ENCODE measurements at regions not wholly inside any gene's neighbourhood (a gene's known extent, or its start where the extent isn't known, plus 50 kb on each side); places are given as distances from the start of the nearest gene placed in this dataset.
"Not testable (repeated sequence)": the region's sequence is repeated elsewhere in the genome, so short reads cannot be mapped to it uniquely, and the experiment has no call there.

- DNase-seq, result not testable (repeated sequence)
Measured at GRCh38 chr4:118504927-118505326, 152.1 kb upstream of the PRSS12 start.

DNA sequence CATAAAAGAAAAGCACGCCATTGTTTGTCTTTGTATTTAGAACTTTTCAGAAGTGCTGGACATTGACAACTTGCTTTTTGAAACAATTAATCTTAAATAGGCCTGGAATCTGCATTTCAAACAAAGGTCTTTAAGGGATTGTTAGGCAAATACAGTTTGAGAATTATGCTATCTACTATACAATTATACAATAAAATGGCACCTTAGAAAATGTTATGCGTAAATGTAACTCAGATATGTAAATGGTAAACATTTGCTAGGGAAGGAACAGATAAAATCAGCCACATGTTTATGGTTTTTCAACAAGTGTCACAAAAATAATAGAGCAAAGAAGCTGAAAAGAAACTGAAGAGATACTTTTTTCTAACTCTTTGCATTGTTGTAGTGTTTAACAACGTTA is 152.7 kb upstream of the PRSS12 start:
- DNase-seq, result not testable (repeated sequence)

- not testable (repeated sequence) for DNase-seq
Measured at GRCh38 chr4:118512870-118513269, 160.1 kb upstream of the PRSS12 start.

DNA sequence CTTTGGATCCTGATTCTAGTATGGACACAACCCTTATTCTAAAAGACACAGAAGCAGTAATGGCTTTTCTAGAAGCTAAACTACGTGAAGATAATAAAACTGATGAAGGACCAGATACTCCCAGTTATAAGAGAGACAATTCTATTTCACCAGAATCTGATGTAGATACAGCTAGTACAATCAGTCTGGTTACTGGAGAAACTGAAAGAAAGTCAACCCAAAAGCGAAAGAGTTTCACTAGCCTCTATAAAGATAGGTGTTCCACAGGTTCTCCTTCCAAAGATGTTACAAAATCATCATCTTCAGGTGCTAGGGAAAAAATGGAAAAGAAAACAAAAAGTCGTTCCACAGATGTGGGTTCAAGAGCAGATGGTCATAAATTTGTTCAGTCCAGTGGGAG is 161.5 kb upstream of the PRSS12 start:
- DNase-seq, result not testable (repeated sequence)

DNA sequence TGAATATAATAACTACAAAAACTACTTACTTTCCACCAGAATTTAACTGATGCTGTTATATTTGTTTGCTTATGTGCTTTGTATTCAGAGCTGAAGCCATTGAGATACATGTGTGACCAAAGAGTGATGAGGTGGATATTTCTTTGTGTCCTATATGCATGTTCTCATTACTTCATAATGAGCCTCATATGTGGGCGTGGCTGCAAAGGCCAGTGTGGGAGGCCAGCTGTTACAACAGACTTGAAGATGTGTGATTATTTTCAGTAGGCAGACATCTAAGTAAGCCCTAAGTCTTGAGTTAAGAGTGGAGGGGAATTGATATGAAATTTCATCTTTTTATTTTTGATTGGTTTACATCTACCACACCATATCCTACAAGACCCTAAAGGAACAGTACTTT is 163.3 kb upstream of the PRSS12 start:
- not testable (repeated sequence) for DNase-seq

GRCh38 chr4:118530107-118530506 is 155.1 kb upstream of the METTL14 start:
- DNase-seq, result not testable (repeated sequence)

- DNase-seq, result not testable (repeated sequence)
Measured at GRCh38 chr4:118531947-118532346, 153.2 kb upstream of the METTL14 start.

GRCh38 chr4:118535788-118536187 is 149.4 kb upstream of the METTL14 start:
- not testable (repeated sequence) for DNase-seq

DNA sequence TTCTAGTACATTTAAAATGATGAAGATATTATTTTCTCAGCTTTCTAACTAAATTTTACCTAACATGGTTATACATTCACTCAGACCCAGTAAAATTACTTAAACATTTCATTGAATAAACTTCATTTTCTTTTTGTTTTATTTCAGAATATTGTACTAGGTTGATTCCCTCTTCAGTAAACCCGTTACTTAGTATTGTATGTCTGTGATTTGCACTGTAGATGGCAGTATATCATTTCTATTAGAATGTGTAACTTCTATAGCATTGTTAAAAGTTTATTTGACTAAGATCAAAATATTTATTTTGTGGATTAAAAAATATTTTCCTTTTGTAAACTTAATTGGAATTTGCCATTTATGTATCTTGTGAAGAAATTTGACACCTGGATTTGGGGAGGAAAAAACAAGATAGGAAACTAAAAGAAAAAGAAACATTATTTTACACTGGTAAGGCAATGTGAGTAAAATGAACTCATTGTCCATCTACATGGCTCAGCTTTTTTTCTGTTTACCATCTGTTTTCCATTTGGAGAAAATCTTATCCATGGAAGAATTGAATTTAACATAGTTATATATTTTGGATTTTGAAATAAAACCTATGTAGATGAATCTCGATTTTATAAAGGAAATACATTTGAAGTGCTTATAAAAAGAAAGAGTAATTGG is 145.6 kb upstream of the METTL14 start:
- not testable (repeated sequence) for DNase-seq

DNA sequence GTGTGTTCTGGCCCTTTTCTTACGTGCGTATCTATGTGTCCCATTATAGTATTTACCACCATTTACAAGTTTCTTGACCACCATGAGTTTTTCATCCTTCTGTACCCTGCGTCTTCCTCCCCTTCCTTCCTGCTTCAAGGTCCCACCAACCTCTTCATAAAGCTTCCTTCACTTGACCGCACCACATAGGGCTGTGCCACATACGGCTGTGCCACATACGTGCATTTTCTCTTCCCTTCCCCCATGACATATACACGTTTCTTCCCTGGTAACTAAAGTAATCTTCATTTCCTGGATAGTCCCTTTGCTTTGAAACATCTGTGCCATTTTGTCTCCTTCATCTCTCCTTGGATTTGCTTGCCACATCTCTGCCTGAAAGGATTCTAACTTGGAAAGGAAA is 128.6 kb upstream of the METTL14 start:
- not testable (repeated sequence) for DNase-seq

DNA sequence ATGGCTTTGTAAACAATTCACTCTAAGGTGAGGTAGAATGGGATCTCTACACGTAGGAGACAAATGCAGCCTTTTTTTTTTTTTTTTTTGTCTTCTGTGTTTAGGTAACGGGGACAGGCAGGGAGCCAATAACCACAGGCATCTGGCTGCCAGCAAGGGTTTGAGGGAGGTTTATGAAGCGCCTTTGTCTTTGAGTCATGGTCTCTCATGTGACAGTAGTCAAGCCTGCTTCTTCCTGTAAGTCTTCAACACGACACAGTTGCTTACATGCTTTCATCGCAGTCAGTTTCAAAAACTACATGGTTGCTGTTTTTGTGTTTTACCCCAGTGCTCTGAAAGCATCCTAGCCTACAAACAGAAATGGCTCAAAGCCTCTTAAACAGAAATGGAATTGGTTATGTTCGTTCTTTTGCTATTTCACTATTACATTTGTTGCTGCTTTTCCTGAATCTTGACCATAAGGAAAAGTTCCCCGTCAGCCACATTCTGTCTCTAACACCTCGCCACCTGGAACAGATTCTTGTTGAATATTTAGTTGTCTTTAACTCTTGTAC is 127.8 kb upstream of the METTL14 start:
- DNase-seq, result no peak

- not testable (repeated sequence) for DNase-seq
Measured at GRCh38 chr4:118558188-118558587, 127.0 kb upstream of the METTL14 start.

GRCh38 chr4:118561559-118561958 is 123.6 kb upstream of the METTL14 start:
- DNase-seq, result not testable (repeated sequence)

- DNase-seq, result not testable (repeated sequence)
Measured at GRCh38 chr4:118566003-118566513, 119.1 kb upstream of the METTL14 start.

DNA sequence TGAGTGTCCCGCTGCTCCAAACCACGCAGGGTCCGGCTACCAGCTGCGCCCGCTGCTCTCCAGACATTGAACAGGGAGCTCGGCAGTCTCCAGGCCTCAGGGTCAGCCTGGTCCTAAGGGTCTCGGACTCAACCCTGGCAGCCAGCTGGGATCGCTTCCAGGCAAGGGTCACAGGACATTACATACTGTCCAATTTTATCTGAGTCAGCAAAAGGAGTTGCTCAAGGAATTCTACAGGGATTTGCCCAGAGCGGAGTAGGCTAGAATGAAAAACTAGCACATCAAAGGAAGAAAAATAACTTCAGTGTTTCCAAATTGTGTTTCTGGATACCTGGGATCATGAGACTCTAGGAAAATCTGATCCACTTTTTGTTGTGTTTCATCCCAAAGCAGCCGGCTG is 112.2 kb upstream of the METTL14 start:
- not testable (repeated sequence) for DNase-seq

GRCh38 chr4:118574251-118574913 is 110.8 kb upstream of the METTL14 start:
- DNase-seq, result not testable (repeated sequence)

DNA sequence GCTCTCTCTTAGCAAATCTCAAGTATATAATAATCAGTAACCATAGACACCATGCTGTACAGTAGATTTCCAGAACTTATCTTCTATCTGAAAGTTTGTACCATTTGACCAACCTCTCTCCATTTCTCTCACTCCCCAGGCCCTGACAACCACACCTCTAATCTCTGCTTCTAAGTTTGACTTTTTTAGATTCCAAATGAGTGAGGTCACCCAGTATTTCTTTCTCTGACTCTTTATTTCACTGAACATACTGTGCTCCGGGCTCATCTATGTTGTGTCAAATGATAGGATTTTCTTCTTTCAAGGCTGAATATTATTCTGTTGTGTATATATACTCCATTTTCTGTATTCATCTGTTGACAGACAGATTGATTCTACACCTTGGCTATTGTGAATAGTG is 110.1 kb upstream of the METTL14 start:
- not testable (repeated sequence) for DNase-seq

- DNase-seq, result not testable (repeated sequence)
Measured at GRCh38 chr4:118575726-118576125, 109.5 kb upstream of the METTL14 start.

DNA sequence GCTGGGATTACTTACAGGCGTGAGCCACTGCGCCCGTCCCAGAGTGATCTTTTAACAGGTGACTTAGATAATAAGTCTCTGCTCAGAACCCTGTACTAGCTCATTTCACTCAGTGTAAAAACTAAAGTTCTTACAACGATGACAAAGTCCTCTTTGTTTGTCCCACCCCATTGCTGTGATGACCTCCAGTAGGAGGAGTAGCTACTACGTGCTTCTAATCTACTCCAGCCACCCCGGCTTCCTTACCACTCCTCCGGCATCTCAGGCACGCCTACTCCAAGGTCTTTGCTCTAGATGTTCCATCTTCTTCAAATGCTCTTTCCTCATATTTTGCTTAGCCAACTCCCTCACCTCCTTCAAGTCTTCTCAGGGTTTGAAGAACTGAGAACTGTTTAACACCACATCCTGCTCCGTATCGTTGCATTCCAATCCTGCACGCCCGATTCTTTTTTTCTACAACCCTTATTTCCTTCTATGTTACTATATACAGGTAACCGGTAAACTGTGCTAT is 108.4 kb upstream of the METTL14 start:
- DNase-seq, result not testable (repeated sequence)

- DNase-seq, result no peak
Measured at GRCh38 chr4:118585015-118585414, 100.2 kb upstream of the METTL14 start.

DNA sequence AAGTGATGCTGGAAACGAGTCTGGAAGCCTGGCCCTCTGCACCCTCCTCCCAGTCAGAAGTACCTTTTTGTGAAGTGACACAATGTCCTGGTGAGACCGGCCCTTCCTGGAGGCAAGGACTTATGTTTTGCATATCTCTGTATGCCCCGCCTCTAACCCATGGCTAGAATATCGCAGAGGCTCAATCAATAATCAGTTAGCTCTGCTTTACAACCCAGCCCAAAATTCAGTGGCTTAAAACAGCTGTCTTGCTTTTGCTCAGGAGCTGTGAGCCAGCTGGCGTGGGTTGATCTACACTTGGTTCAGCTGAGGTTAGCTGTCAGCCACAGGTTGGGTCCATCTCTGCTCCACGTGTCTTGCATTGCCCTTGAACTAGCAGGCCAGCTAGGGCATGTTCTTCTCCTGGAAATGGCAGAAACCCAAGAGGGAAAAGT is 98.8 kb upstream of the METTL14 start:
- no peak for DNase-seq

DNA sequence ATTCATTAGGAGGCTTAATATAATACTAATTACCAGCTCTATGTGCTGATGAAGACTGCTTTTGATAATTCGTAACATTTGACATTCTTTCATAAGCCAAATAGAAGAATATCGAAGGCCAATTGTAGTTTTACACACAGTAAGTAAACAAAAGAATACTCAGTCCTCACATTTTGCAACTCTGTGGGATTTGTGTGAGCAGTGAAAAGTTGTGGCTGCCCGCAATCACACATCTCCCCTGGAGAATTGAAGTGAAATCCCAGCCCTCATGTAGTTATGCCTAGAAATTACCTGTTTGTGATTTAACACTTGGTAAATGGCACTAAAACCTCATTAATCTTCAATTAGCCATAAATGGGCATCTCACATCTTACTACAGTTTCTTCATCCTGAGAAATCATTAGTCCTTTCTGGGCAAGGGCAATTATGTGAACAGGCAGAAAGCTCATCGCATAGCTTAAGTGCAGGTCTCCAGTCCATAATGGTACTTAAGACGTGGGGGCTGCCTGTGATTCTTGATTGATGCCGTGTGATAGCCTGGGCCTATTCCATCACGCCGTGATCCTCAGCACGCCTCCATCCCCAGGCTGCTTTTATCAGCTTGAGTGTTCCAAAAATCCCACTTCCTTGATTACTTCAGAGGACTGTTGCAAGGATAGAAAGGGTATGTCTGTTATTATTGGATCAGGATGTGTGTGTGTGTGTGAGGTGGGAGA is 97.9 kb upstream of the METTL14 start:
- no peak for DNase-seq

GRCh38 chr4:118587946-118588345 is 97.2 kb upstream of the METTL14 start:
- DNase-seq, result no peak
